ENCODE measurements at regions not wholly inside any gene's neighbourhood (a gene's known extent, or its start where the extent isn't known, plus 50 kb on each side); places are given as distances from the start of the nearest gene placed in this dataset.
A peak's percentile ranks its signal among the peaks of the same experiment; 100 is the strongest.

DNA sequence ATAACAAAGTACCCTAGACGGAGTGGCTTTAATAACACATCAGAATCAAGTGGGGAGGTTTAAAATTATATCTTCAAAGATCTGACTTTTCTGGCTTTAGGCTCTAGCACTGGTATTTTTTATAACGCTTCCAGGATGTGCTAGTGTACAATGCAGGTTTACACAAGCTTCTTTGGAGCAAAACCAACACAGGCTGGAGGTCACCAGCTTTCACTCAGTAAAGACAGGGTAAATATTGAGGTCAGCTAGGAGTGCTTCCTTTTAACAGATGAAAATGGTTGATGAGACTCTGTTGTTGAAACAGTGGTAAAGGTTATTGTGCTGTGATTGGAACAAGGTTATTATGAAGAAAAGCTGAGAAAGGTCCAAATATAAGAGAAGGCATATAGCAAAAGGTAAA, 414.2 kb downstream of the TAF11L14 start:
- no peak for TF ChIP-seq EZH2 (IDR thresholded peaks at IDR 0.05; ENCODE audit: low read length)
- Histone ChIP-seq H3K4me3 (ENCODE audit: control insufficient read depth in 2 of 3, extremely low read depth in 1 of 3, insufficient read depth in 2 of 3, low read depth in 1 of 3, low read length in 3 of 3) (no peak overlapping the region), H3K27me3 (ENCODE audit: control insufficient read depth, extremely low read depth, insufficient read depth, low read length) (no peaks in the 10 kb centered on the region), H3K27ac (ENCODE audit: control insufficient read depth, insufficient read depth, low read length) (no peak overlapping the region), H3K9me1 (ENCODE audit: control insufficient read depth, extremely low read depth, insufficient read depth, low read length) (no peaks in the 10 kb centered on the region), H3K36me3 (ENCODE audit: control insufficient read depth in 2 of 2, extremely low read depth in 1 of 2, insufficient read depth in 2 of 2, low read length in 2 of 2) (no peaks in the 10 kb centered on the region), H3K9me3 (ENCODE audit: control insufficient read depth, low read depth, low read length) (no peaks in the 10 kb centered on the region), H3K79me2 (ENCODE audit: control insufficient read depth, insufficient read depth, low read length) (no peaks in the 10 kb centered on the region), H3K4me2 (ENCODE audit: control insufficient read depth, extremely low read depth, insufficient read depth, low read depth, low read length) (no peak overlapping the region), H3K9ac (ENCODE audit: control insufficient read depth, extremely low read depth, insufficient read depth, low read length) (no peak overlapping the region), H4K20me1 (ENCODE audit: control insufficient read depth, extremely low read depth, insufficient read depth, low read length) (no peaks in the 10 kb centered on the region), H3K4me1 (ENCODE audit: control insufficient read depth, extremely low read depth, insufficient read depth, low read length) (no peaks in the 10 kb centered on the region), H2AFZ (ENCODE audit: control insufficient read depth, low read length) (no peak overlapping the region)
- dilution Hi-C loops (cut with MboI; ENCODE audit: extremely low pct_ligation_motif_present, low sequenced_read_pairs): no loop called here
- FAIRE-seq (peak; percentile 13), DNase-seq (ENCODE audit: low read depth, low spot score) (no peak)

DNA sequence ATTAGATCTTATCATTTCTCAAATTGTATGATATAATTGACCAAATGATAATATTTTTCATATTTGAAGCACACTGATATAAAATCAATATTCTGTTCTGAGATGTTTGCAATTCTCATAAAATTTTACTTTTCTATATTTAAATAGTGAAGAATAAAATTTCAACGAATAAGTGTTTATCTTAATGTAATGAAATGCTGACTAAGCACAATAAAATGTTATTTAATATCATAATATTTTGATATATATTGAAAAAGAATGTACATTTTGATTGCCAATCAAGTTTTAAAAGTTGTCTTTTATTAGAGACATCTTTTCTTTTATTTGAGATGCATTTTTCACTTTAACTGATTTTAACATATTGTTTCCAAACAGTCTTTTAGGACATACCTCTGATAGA, 416.1 kb downstream of the TAF11L14 start:
- no peak for FAIRE-seq
- TF ChIP-seq, protein P1, sequence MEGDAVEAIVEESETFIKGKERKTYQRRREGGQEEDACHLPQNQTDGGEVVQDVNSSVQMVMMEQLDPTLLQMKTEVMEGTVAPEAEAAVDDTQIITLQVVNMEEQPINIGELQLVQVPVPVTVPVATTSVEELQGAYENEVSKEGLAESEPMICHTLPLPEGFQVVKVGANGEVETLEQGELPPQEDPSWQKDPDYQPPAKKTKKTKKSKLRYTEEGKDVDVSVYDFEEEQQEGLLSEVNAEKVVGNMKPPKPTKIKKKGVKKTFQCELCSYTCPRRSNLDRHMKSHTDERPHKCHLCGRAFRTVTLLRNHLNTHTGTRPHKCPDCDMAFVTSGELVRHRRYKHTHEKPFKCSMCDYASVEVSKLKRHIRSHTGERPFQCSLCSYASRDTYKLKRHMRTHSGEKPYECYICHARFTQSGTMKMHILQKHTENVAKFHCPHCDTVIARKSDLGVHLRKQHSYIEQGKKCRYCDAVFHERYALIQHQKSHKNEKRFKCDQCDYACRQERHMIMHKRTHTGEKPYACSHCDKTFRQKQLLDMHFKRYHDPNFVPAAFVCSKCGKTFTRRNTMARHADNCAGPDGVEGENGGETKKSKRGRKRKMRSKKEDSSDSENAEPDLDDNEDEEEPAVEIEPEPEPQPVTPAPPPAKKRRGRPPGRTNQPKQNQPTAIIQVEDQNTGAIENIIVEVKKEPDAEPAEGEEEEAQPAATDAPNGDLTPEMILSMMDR (optimal IDR thresholded peaks at IDR 0.05 in 1 of 3, IDR thresholded peaks at IDR 0.05 in 1 of 3, conservative IDR thresholded peaks at IDR 0.05 in 1 of 3; ENCODE audit: extremely low read depth in 1 of 3, insufficient read depth in 2 of 3, low read length in 3 of 3): no peak
- TF ChIP-seq EZH2 (IDR thresholded peaks at IDR 0.05; ENCODE audit: low read length): no peak

DNA sequence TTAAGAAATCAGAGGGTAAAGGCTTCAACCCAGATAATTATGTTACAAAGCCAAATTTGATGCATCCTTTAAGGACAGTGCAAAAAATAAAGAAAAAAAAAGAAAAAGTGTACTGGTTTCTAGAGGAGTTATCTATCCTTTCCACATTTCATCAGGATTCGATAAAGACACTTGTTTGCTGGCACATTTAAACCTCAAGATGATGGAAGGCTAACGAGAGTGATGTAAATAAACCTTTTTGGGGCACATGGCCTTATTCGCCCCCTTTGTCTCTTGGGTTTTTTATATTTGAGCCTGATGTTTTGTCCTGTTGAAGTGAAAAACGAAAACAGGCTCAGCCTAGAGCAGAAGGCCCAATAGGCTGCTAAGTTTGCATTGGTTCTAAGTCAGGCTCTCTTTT, 416.5 kb downstream of the TAF11L14 start:
- peak overlapping the region; percentile 0 for H2AFZ ChIP-seq (ENCODE audit: control insufficient read depth, low read length)
- TF ChIP-seq EZH2 (IDR thresholded peaks at IDR 0.05; ENCODE audit: low read length): no peak
- TF ChIP-seq, protein P1 (optimal IDR thresholded peaks at IDR 0.05 in 1 of 3, IDR thresholded peaks at IDR 0.05 in 1 of 3, conservative IDR thresholded peaks at IDR 0.05 in 1 of 3; ENCODE audit: extremely low read depth in 1 of 3, insufficient read depth in 2 of 3, low read length in 3 of 3): no peak
- no peak overlapping the region for H3K9ac ChIP-seq (ENCODE audit: control insufficient read depth, extremely low read depth, insufficient read depth, low read length)
- H3K4me2 ChIP-seq (ENCODE audit: control insufficient read depth, extremely low read depth, insufficient read depth, low read depth, low read length): no peak overlapping the region
- dilution Hi-C loops (cut with MboI; ENCODE audit: extremely low pct_ligation_motif_present, low sequenced_read_pairs): no loop called here
- no peaks in the 10 kb centered on the region for H3K79me2 ChIP-seq (ENCODE audit: control insufficient read depth, insufficient read depth, low read length)
- H3K27ac ChIP-seq (ENCODE audit: control insufficient read depth, insufficient read depth, low read length): no peak overlapping the region
- H3K4me3 ChIP-seq (ENCODE audit: control insufficient read depth in 2 of 3, extremely low read depth in 1 of 3, insufficient read depth in 2 of 3, low read depth in 1 of 3, low read length in 3 of 3): no peak overlapping the region
- no peaks in the 10 kb centered on the region for H3K36me3 ChIP-seq (ENCODE audit: control insufficient read depth in 2 of 2, extremely low read depth in 1 of 2, insufficient read depth in 2 of 2, low read length in 2 of 2)
- H3K4me1 ChIP-seq (ENCODE audit: control insufficient read depth, extremely low read depth, insufficient read depth, low read length): no peaks in the 10 kb centered on the region
- no peaks in the 10 kb centered on the region for H4K20me1 ChIP-seq (ENCODE audit: control insufficient read depth, extremely low read depth, insufficient read depth, low read length)
- no peaks in the 10 kb centered on the region for H3K27me3 ChIP-seq (ENCODE audit: control insufficient read depth, extremely low read depth, insufficient read depth, low read length)
- no peaks in the 10 kb centered on the region for H3K9me1 ChIP-seq (ENCODE audit: control insufficient read depth, extremely low read depth, insufficient read depth, low read length)
- no peak for FAIRE-seq
- no peaks in the 10 kb centered on the region for H3K9me3 ChIP-seq (ENCODE audit: control insufficient read depth, low read depth, low read length)
- no peak for DNase-seq (ENCODE audit: low read depth, low spot score)

More for the DNA sequence above, 416.1 kb downstream of the TAF11L14 start:
- Histone ChIP-seq H2AFZ (ENCODE audit: control insufficient read depth, low read length) (no peak overlapping the region), H3K9me3 (ENCODE audit: control insufficient read depth, low read depth, low read length) (no peaks in the 10 kb centered on the region), H3K36me3 (ENCODE audit: control insufficient read depth in 2 of 2, extremely low read depth in 1 of 2, insufficient read depth in 2 of 2, low read length in 2 of 2) (no peaks in the 10 kb centered on the region), H3K9ac (ENCODE audit: control insufficient read depth, extremely low read depth, insufficient read depth, low read length) (no peak overlapping the region), H3K79me2 (ENCODE audit: control insufficient read depth, insufficient read depth, low read length) (no peaks in the 10 kb centered on the region), H3K9me1 (ENCODE audit: control insufficient read depth, extremely low read depth, insufficient read depth, low read length) (no peaks in the 10 kb centered on the region), H3K4me1 (ENCODE audit: control insufficient read depth, extremely low read depth, insufficient read depth, low read length) (no peaks in the 10 kb centered on the region), H3K27me3 (ENCODE audit: control insufficient read depth, extremely low read depth, insufficient read depth, low read length) (no peaks in the 10 kb centered on the region), H3K4me2 (ENCODE audit: control insufficient read depth, extremely low read depth, insufficient read depth, low read depth, low read length) (no peak overlapping the region), H3K4me3 (ENCODE audit: control insufficient read depth in 2 of 3, extremely low read depth in 1 of 3, insufficient read depth in 2 of 3, low read depth in 1 of 3, low read length in 3 of 3) (no peak overlapping the region), H3K27ac (ENCODE audit: control insufficient read depth, insufficient read depth, low read length) (no peak overlapping the region), H4K20me1 (ENCODE audit: control insufficient read depth, extremely low read depth, insufficient read depth, low read length) (no peaks in the 10 kb centered on the region)
- DNase-seq (ENCODE audit: low read depth, low spot score): no peak
- dilution Hi-C loops (cut with MboI; ENCODE audit: extremely low pct_ligation_motif_present, low sequenced_read_pairs): no loop called here
